Fibroblast of the aortic adventitia (primary cell): ENCODE measurements at regions not wholly inside any gene's neighbourhood (a gene's known extent, or its start where the extent isn't known, plus 50 kb on each side); places are given as distances from the start of the nearest gene placed in this dataset.
"Not testable (repeated sequence)": the region's sequence is repeated elsewhere in the genome, so short reads cannot be mapped to it uniquely, and the experiment has no call there.

Source experiments
- DNase-seq: peaks from one replicate; pipeline ENCODE4 v3.0.0-alpha.2; 2010; ENCODE audit warnings: low read depth
- H3K4me3 ChIP-seq: 2 replicates; pipeline ENCODE4 v1.5.1; 2011; ENCODE audit warnings: low read depth, mild to moderate bottlenecking, control low read depth, low read length, moderate library complexity
- TF ChIP-seq, protein P1 (sequence below): IDR thresholded peaks from 2 replicates; pipeline ENCODE4 v1.5.1; 2011; ENCODE audit warnings: mild to moderate bottlenecking, low read length, control low read depth, inconsistent platforms; ENCODE audit not compliant: insufficient read depth

GRCh38 chr5:32908641-32909040, 197.5 kb downstream of the NPR3 start:
- no peak overlapping the region for H3K4me3 ChIP-seq
- TF ChIP-seq, protein P1, sequence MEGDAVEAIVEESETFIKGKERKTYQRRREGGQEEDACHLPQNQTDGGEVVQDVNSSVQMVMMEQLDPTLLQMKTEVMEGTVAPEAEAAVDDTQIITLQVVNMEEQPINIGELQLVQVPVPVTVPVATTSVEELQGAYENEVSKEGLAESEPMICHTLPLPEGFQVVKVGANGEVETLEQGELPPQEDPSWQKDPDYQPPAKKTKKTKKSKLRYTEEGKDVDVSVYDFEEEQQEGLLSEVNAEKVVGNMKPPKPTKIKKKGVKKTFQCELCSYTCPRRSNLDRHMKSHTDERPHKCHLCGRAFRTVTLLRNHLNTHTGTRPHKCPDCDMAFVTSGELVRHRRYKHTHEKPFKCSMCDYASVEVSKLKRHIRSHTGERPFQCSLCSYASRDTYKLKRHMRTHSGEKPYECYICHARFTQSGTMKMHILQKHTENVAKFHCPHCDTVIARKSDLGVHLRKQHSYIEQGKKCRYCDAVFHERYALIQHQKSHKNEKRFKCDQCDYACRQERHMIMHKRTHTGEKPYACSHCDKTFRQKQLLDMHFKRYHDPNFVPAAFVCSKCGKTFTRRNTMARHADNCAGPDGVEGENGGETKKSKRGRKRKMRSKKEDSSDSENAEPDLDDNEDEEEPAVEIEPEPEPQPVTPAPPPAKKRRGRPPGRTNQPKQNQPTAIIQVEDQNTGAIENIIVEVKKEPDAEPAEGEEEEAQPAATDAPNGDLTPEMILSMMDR: no peak
- DNase-seq: no peak

DNA sequence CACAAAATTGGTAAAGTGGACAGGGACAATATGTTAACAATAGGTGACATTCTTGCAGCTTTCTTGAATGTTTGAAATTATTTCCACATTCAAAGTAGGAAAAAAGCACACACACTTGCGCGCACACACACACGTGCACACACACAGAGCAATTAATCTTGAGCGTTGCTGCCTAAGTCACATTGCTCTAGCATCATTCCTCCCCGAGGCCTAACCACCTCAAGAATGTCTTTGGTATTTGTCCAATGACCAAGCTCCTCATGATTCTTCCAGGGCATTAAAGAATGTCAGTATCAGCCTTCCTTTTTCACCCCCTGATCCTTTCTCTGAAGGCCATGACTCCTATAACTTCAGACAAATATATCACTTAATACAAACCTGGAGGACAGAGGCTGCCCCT, 198.1 kb downstream of the NPR3 start:
- H3K4me3 ChIP-seq: no peak overlapping the region
- peak; percentile 56 for DNase-seq
- TF ChIP-seq, protein P1: no peak

- DNase-seq: peak; percentile 59
- H3K4me3 ChIP-seq: no peak overlapping the region
- TF ChIP-seq, protein P1: peak; percentile 68
These were observed 205.5 kb downstream of the NPR3 start for GRCh38 chr5:32916648-32917047.

DNA sequence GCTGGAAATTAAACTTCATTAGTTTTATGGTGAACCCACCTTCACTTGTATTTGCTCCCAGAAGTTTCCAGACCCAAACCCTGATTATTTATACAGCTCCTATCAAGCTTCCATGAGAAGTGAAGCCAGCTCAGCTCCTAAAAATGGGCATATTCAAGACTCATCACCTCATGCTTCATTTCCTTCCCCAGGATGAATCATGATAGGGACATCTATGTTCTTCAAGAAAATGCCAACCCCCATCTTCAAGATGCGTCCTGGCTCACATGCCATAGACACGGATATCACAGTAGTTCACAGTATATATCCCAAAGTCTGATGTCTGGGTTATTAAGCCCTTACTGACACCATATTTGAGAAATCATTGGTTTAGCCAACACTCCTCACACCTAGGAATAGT, 217.6 kb downstream of the NPR3 start:
- H3K4me3 ChIP-seq: no peak overlapping the region
- DNase-seq: no peak
- TF ChIP-seq, protein P1: no peak

GRCh38 chr5:32931438-32931837, 220.3 kb downstream of the NPR3 start:
- not testable (repeated sequence) for DNase-seq, H3K4me3 ChIP-seq

DNA sequence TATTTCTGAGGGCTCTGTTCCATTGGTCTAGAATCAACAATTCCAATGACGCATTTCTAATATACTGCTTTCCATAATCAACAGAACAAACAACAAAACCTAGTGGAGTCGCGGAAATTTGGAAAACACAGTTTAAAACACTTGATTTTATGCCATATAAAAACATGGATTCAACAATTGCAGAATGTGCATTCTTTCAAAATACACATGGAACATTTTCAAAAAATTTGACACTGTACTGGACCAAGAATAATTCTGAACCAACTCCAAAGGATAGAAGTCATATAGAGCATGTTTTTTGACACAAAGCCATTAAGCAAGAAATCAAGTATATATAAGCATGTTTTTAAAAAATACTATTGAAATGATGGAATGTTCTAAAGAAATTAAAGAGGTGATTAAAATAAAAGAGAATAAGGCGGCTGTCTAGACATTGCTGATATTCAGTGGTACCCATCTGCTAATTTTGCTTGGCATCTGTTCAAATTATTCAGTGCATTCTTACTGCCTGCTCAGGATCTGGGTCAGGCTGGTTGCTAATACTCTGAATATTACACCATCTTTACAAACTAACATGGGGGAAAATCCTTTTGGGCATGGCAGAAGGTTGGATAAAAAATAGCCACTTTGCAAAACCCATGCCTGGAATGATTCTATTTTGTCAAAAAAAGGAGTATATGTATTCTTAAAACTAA, 221.3 kb downstream of the NPR3 start:
- DNase-seq: peak; percentile 46
- no peak overlapping the region for H3K4me3 ChIP-seq
- TF ChIP-seq, protein P1: no peak

DNA sequence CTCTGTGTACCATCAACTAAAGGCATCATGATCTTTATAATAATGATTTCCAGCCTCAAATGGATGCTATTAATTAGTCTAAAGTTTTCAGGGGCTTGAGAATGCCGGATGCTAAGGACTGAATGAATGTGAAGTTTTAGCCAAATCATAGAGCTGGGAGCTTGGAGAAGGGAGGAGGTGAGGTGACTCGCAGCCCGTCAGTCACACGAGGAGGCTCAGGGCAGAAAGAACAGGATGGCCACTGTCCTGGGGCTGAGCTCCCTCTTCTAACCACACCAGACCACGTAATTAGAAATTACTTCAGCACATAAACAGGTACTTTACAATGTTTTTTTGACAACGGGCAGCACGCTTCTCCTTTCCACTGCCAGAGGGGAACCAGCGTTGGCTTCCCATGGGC, 222.6 kb downstream of the NPR3 start:
- H3K4me3 ChIP-seq: no peak overlapping the region
- TF ChIP-seq, protein P1: no peak
- DNase-seq: no peak
